ENCODE measurements at regions not wholly inside any gene's neighbourhood (a gene's known extent, or its start where the extent isn't known, plus 50 kb on each side); places are given as distances from the start of the nearest gene placed in this dataset.

GRCh38 chr10:128497660-128498377 is 371.6 kb upstream of the MKI67 start:
- DNase-seq, result no peak
- 87 to 88% methylated on average over 17 of the region's 17 CpGs for WGBS, 2 donors
- H3K27me3 ChIP-seq, result no peaks in the 10 kb centered on the region
- TF ChIP-seq POLR2A (IDR thresholded peaks at IDR 0.05), result no peak
- no peak for TF ChIP-seq CTCF (IDR thresholded peaks at IDR 0.05)
- TF ChIP-seq EP300 (IDR thresholded peaks at IDR 0.05), result no peak
- TF ChIP-seq POLR2AphosphoS5 (IDR thresholded peaks at IDR 0.05), result no peak
- H3K4me3 ChIP-seq, result no peak overlapping the region
- no peaks in the 10 kb centered on the region for H3K4me1 ChIP-seq
- no peak overlapping the region for H3K27ac ChIP-seq
- H3K36me3 ChIP-seq, result no peaks in the 10 kb centered on the region
- no peaks in the 10 kb centered on the region for H3K9me3 ChIP-seq
- intact Hi-C loops (cut with DNase I), result no loop called here

- H3K36me3 ChIP-seq, result no peaks in the 10 kb centered on the region
- H3K9me3 ChIP-seq, result no peaks in the 10 kb centered on the region
- H3K4me1 ChIP-seq, result no peaks in the 10 kb centered on the region
- WGBS, 2 donors, result 77 to 80% methylated on average over 3 of the region's 3 CpGs
- H3K27me3 ChIP-seq, result no peaks in the 10 kb centered on the region
- no peak overlapping the region for H3K4me3 ChIP-seq
- DNase-seq, result no peak
- intact Hi-C loops (cut with DNase I), result no loop called here
- TF ChIP-seq POLR2AphosphoS5 (IDR thresholded peaks at IDR 0.05) (no peak), CTCF (IDR thresholded peaks at IDR 0.05) (no peak), POLR2A (IDR thresholded peaks at IDR 0.05) (no peak), EP300 (IDR thresholded peaks at IDR 0.05) (no peak)
- H3K27ac ChIP-seq, result no peak overlapping the region
Measured at GRCh38 chr10:128498378-128498730, 372.1 kb upstream of the MKI67 start.

- TF ChIP-seq POLR2AphosphoS5 (IDR thresholded peaks at IDR 0.05) (no peak), POLR2A (IDR thresholded peaks at IDR 0.05) (no peak), CTCF (IDR thresholded peaks at IDR 0.05) (no peak), EP300 (IDR thresholded peaks at IDR 0.05) (no peak)
- Histone ChIP-seq H3K9me3 (no peaks in the 10 kb centered on the region), H3K27ac (no peak overlapping the region), H3K4me3 (no peak overlapping the region), H3K4me1 (no peaks in the 10 kb centered on the region), H3K36me3 (no peaks in the 10 kb centered on the region), H3K27me3 (no peaks in the 10 kb centered on the region)
- no peak for DNase-seq
- intact Hi-C loops (cut with DNase I), result no loop called here
- 79 to 82% methylated on average over 5 of the region's 5 CpGs for WGBS, 2 donors
Measured at GRCh38 chr10:128498746-128499145, 372.5 kb upstream of the MKI67 start.

GRCh38 chr10:128499486-128499885 is 373.3 kb upstream of the MKI67 start:
- WGBS, 2 donors, result 87 to 92% methylated on average over 13 of the region's 13 CpGs

More at GRCh38 chr10:128499486-128499885, 373.3 kb upstream of the MKI67 start:
- Histone ChIP-seq H3K4me3 (no peak overlapping the region), H3K9me3 (no peaks in the 10 kb centered on the region), H3K36me3 (no peaks in the 10 kb centered on the region), H3K27me3 (no peaks in the 10 kb centered on the region), H3K4me1 (no peaks in the 10 kb centered on the region), H3K27ac (no peak overlapping the region)
- TF ChIP-seq POLR2A (IDR thresholded peaks at IDR 0.05) (no peak), EP300 (IDR thresholded peaks at IDR 0.05) (no peak), CTCF (IDR thresholded peaks at IDR 0.05) (no peak), POLR2AphosphoS5 (IDR thresholded peaks at IDR 0.05) (no peak)
- DNase-seq, result no peak
- intact Hi-C loops (cut with DNase I), result no loop called here

Measured in sigmoid colon (tissue), 6 donors.